OCI-LY3 (cell line): ENCODE measurements at regions not wholly inside any gene's neighbourhood (a gene's known extent, or its start where the extent isn't known, plus 50 kb on each side); places are given as distances from the start of the nearest gene placed in this dataset.

Experiments used
- H2AFZ ChIP-seq: fragments of 200-600, 300-600 bp; shearing (Covaris generic); 2 replicates; pipeline ENCODE4 v1.6.0; 2014; ENCODE audit warnings: antibody characterized with exemption, low read depth, low read length
- H3K27ac ChIP-seq: fragments of 200-600, 300-600 bp; sonication (generic); 2 replicates; pipeline ENCODE4 v1.5.1; 2014; ENCODE audit warnings: mild to moderate bottlenecking, low read length, moderate library complexity, mixed read lengths
- H3K27me3 ChIP-seq: fragments of 200-600, 300-600 bp; sonication (generic); 2 replicates; pipeline ENCODE4 v1.6.1; 2014; ENCODE audit warnings: low read depth, low read length, mixed read lengths
- H3K36me3 ChIP-seq: fragments of 200-600, 300-600 bp; sonication (generic); replicated peaks from 2 replicates; pipeline ENCODE3; 2014; ENCODE audit warnings: low read depth, low read length, mixed read lengths
- H3K4me1 ChIP-seq: fragments of 300-600, 200-600 bp; sonication (generic); 2 replicates; pipeline ENCODE4 v1.6.1; 2014; ENCODE audit warnings: low read length, mixed read lengths
- H3K4me2 ChIP-seq: fragments of 200-600, 300-600 bp; sonication (generic); 2 replicates; pipeline ENCODE4 v1.6.1; 2014; ENCODE audit warnings: low read length, mixed read lengths
- H3K4me3 ChIP-seq: fragments of 300-600, 200-600 bp; sonication (generic); 2 replicates; pipeline ENCODE4 v1.5.1; 2014; ENCODE audit warnings: antibody characterized with exemption, mild to moderate bottlenecking, low read length, moderate library complexity
- H3K79me2 ChIP-seq: fragments of 300-600, 200-600 bp; shearing (Covaris generic); 2 replicates; pipeline ENCODE4 v1.6.1; 2014; ENCODE audit warnings: mild to moderate bottlenecking, low read length, mixed read lengths
- H3K9ac ChIP-seq: fragments of 300-600, 200-600 bp; shearing (Covaris generic); 2 replicates; pipeline ENCODE4 v1.6.0; 2014; ENCODE audit warnings: mild to moderate bottlenecking, low read length, moderate library complexity
- H3K9me3 ChIP-seq: fragments of 200-600, 300-600 bp; shearing (Covaris generic); 2 replicates; pipeline ENCODE4 v1.6.1; 2014; ENCODE audit warnings: low read length, mixed read lengths; ENCODE audit not compliant: insufficient read depth
- H4K20me1 ChIP-seq: fragments of 200-600, 300-600 bp; sonication (generic); 2 replicates; pipeline ENCODE4 v1.6.1; 2016; ENCODE audit warnings: low read length, mixed read lengths; ENCODE audit not compliant: insufficient read depth
- EZH2phosphoT487 ChIP-seq: fragments of 200-600 bp; shearing (Covaris generic); IDR thresholded peaks from 2 replicates; pipeline ENCODE4 v1.6.1; 2018; ENCODE audit warnings: antibody characterized with exemption, mixed run types, low read depth
- TF ChIP-seq, protein P1 (sequence below): fragments of 200-600, 300-600 bp; sonication (generic); IDR thresholded peaks from 2 replicates; pipeline ENCODE4 v1.5.1; 2014; ENCODE audit warnings: antibody characterized with exemption, low read length, low read depth

DNA sequence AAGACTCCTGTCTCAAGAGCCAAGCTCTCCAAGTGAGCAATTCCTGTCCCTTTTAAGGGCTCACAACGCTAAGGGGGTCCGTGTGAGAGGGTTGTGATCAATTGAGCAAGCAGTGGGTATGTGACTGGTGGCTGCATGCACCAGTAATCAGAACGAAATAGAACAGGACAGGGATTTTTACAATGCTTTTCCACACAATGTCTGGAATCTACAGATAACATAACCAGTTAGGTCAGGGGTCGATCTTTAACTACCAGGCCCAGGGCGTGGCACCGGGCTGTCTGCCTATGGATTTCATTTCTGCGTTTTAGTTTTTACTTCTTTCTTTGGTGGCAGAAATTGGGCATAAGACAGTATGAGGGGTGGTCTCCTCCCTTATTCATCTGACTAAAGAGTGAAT lies 54.9 kb upstream of the SP4 start:
- H3K36me3 ChIP-seq: no peaks in the 10 kb centered on the region
- H4K20me1 ChIP-seq: no peaks in the 10 kb centered on the region
- H2AFZ ChIP-seq: no peak overlapping the region
- H3K4me1 ChIP-seq: peaks cover 21% of the 10 kb centered on the region
- TF ChIP-seq, protein P1, sequence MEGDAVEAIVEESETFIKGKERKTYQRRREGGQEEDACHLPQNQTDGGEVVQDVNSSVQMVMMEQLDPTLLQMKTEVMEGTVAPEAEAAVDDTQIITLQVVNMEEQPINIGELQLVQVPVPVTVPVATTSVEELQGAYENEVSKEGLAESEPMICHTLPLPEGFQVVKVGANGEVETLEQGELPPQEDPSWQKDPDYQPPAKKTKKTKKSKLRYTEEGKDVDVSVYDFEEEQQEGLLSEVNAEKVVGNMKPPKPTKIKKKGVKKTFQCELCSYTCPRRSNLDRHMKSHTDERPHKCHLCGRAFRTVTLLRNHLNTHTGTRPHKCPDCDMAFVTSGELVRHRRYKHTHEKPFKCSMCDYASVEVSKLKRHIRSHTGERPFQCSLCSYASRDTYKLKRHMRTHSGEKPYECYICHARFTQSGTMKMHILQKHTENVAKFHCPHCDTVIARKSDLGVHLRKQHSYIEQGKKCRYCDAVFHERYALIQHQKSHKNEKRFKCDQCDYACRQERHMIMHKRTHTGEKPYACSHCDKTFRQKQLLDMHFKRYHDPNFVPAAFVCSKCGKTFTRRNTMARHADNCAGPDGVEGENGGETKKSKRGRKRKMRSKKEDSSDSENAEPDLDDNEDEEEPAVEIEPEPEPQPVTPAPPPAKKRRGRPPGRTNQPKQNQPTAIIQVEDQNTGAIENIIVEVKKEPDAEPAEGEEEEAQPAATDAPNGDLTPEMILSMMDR: no peak
- no peak for TF ChIP-seq EZH2phosphoT487
- H3K27me3 ChIP-seq: no peaks in the 10 kb centered on the region
- no peak overlapping the region for H3K4me2 ChIP-seq
- no peak overlapping the region for H3K4me3 ChIP-seq
- peaks cover 3% of the 10 kb centered on the region; the same call in 1 of the 2 replicates for H3K9me3 ChIP-seq
- no peaks in the 10 kb centered on the region for H3K79me2 ChIP-seq
- no peak overlapping the region for H3K9ac ChIP-seq
- no peak overlapping the region for H3K27ac ChIP-seq

- TF ChIP-seq EZH2phosphoT487: no peak
- TF ChIP-seq, protein P1: no peak
- no peak overlapping the region for H3K4me3 ChIP-seq
- no peak overlapping the region for H2AFZ ChIP-seq
- H3K9me3 ChIP-seq: peaks cover 3% of the 10 kb centered on the region; the same call in 1 of the 2 replicates
- peaks cover 21% of the 10 kb centered on the region for H3K4me1 ChIP-seq
- no peak overlapping the region for H3K9ac ChIP-seq
- H3K27ac ChIP-seq: no peak overlapping the region
- H3K27me3 ChIP-seq: no peaks in the 10 kb centered on the region
- H4K20me1 ChIP-seq: no peaks in the 10 kb centered on the region
- H3K36me3 ChIP-seq: no peaks in the 10 kb centered on the region
- no peaks in the 10 kb centered on the region for H3K79me2 ChIP-seq
- H3K4me2 ChIP-seq: no peak overlapping the region
Measured at GRCh38 chr7:21374134-21374533, 53.7 kb upstream of the SP4 start.

DNA sequence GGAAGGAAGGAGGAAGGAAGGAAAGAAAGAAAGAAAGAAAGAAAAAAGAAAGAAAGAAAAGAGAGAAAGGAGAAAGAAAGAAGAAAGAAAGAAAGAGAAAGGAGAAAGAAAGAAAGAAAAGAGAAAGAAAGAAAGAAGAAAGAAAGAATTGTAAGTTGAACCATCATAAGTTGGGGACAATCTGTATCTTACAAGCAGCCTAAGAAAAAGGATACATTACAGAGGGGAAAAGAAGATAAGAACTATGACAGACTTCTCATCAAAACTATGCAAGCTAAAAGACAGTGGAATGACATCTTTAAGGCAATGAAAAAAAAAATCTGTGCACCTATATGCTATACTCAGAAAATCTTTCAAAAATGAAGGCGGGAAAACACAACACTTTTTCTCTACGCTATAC lies 50.3 kb upstream of the SP4 start:
- Histone ChIP-seq H3K9ac (no peak overlapping the region), H4K20me1 (no peaks in the 10 kb centered on the region), H3K27me3 (no peaks in the 10 kb centered on the region), H3K9me3 (peaks cover 3% of the 10 kb centered on the region; the same call in 1 of the 2 replicates), H3K36me3 (no peaks in the 10 kb centered on the region), H2AFZ (no peak overlapping the region), H3K4me1 (no peaks in the 10 kb centered on the region; the same call in 1 of the 2 replicates), H3K79me2 (no peaks in the 10 kb centered on the region), H3K4me2 (no peak overlapping the region), H3K27ac (no peak overlapping the region), H3K4me3 (no peak overlapping the region)
- TF ChIP-seq, protein P1: no peak
